A673 (cell line): ENCODE measurements at regions not wholly inside any gene's neighbourhood (a gene's known extent, or its start where the extent isn't known, plus 50 kb on each side); places are given as distances from the start of the nearest gene placed in this dataset.

ENCODE experiments used
- BruUV-seq: library from RNA; stranded (reverse); fragments of 400-500 nt; replicated peaks from 2 replicates; lab custom pipeline; 2021; lab: Mats Ljungman, UMichigan
- CTCF ChIA-PET: fragments of 300-600 bp; sonication (Branson Sonifier 250); formaldehyde crosslinking; loops from one replicate; lab custom pipeline; 2022; ENCODE audit warnings: antibody characterized with exemption; lab: Charles Lee
- POLR2A ChIA-PET: fragments of 300-600 bp; sonication (Branson Sonifier 250); formaldehyde crosslinking; loops from one replicate; lab custom pipeline; 2022; ENCODE audit warnings: antibody characterized with exemption; ENCODE audit not compliant: low non-redundant PET; lab: Charles Lee
- DNase-seq: peaks from one replicate; pipeline ENCODE4 v3.0.0-alpha.2; 2015; ENCODE audit warnings: low spot score
- H3K27ac ChIP-seq: fragments of 200-600 bp; sonication (generic); 2 replicates; pipeline ENCODE4 v1.5.1; 2016; ENCODE audit warnings: mixed run types, low read depth, mild to moderate bottlenecking, mixed read lengths, antibody characterized with exemption, low read length; ENCODE audit not compliant: poor library complexity, severe bottlenecking
- H3K27me3 ChIP-seq: fragments of 200-600 bp; sonication (generic); replicated peaks from 2 replicates; pipeline ENCODE4 v1.6.1; 2017; ENCODE audit warnings: mixed run types, low read depth, mild to moderate bottlenecking, mixed read lengths, antibody characterized with exemption, low read length; ENCODE audit not compliant: insufficient read depth, poor library complexity
- H3K36me3 ChIP-seq: fragments of 200-600 bp; sonication (generic); 2 replicates; pipeline ENCODE4 v1.6.1; 2016; ENCODE audit warnings: mixed run types, mild to moderate bottlenecking, mixed read lengths, antibody characterized with exemption, low read length; ENCODE audit not compliant: insufficient read depth, poor library complexity, severe bottlenecking
- H3K4me1 ChIP-seq: fragments of 200-600 bp; sonication (generic); 2 replicates; pipeline ENCODE4 v1.6.1; 2017; ENCODE audit warnings: mixed run types, mild to moderate bottlenecking, mixed read lengths, antibody characterized with exemption, low read length; ENCODE audit not compliant: insufficient read depth, poor library complexity, severe bottlenecking
- H3K4me3 ChIP-seq: fragments of 200-600 bp; sonication (generic); 2 replicates; pipeline ENCODE4 v1.5.1; 2016; ENCODE audit warnings: low read depth, mixed run types, mild to moderate bottlenecking, mixed read lengths, low read length; ENCODE audit not compliant: poor library complexity, severe bottlenecking
- H3K9me3 ChIP-seq: fragments of 200-600 bp; sonication (generic); 2 replicates; pipeline ENCODE4 v1.6.1; 2016; ENCODE audit warnings: mixed run types, low read depth, mild to moderate bottlenecking, mixed read lengths, antibody characterized with exemption, low read length; ENCODE audit not compliant: poor library complexity, severe bottlenecking
- EZH2 ChIP-seq: fragments of 200-600 bp; sonication (generic); IDR thresholded peaks from 2 replicates; pipeline ENCODE4 v1.6.1; 2017; ENCODE audit warnings: borderline replicate concordance, low read depth, mild to moderate bottlenecking, mixed read lengths, antibody characterized with exemption, low read length; ENCODE audit not compliant: poor library complexity, severe bottlenecking
- intact Hi-C: fragments of 100-400 bp; cut with micrococcal nuclease; formaldehyde crosslinking; loops from one replicate; pipeline ENCODE4 v1.10.0; 2022; ENCODE audit not compliant: unreplicated experiment
- TF ChIP-seq, protein P1 (sequence below): fragments of 300-800, 200-600 bp; sonication (generic); conservative IDR thresholded peaks from 2 replicates; pipeline ENCODE4 v1.5.1; 2017; ENCODE audit warnings: low read depth, mild to moderate bottlenecking, antibody characterized with exemption, low read length, moderate library complexity, mixed read lengths

GRCh38 chr2:164427111-164427510 is 194.2 kb downstream of the GRB14 start:
- BruUV-seq, result no TSS peak
- intact Hi-C loops, result no loop called here
- CTCF ChIA-PET, result no interaction called here
- H3K9me3 ChIP-seq, result no peaks in the 10 kb centered on the region
- TF ChIP-seq EZH2, result no peak
- TF ChIP-seq, protein P1, sequence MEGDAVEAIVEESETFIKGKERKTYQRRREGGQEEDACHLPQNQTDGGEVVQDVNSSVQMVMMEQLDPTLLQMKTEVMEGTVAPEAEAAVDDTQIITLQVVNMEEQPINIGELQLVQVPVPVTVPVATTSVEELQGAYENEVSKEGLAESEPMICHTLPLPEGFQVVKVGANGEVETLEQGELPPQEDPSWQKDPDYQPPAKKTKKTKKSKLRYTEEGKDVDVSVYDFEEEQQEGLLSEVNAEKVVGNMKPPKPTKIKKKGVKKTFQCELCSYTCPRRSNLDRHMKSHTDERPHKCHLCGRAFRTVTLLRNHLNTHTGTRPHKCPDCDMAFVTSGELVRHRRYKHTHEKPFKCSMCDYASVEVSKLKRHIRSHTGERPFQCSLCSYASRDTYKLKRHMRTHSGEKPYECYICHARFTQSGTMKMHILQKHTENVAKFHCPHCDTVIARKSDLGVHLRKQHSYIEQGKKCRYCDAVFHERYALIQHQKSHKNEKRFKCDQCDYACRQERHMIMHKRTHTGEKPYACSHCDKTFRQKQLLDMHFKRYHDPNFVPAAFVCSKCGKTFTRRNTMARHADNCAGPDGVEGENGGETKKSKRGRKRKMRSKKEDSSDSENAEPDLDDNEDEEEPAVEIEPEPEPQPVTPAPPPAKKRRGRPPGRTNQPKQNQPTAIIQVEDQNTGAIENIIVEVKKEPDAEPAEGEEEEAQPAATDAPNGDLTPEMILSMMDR, result no peak
- POLR2A ChIA-PET, result no interaction called here
- no peak overlapping the region for H3K4me3 ChIP-seq
- no peaks in the 10 kb centered on the region for H3K4me1 ChIP-seq
- no peak for DNase-seq
- no peak overlapping the region for H3K27ac ChIP-seq
- peaks cover 66% of the 10 kb centered on the region for H3K27me3 ChIP-seq
- no peaks in the 10 kb centered on the region for H3K36me3 ChIP-seq

DNA sequence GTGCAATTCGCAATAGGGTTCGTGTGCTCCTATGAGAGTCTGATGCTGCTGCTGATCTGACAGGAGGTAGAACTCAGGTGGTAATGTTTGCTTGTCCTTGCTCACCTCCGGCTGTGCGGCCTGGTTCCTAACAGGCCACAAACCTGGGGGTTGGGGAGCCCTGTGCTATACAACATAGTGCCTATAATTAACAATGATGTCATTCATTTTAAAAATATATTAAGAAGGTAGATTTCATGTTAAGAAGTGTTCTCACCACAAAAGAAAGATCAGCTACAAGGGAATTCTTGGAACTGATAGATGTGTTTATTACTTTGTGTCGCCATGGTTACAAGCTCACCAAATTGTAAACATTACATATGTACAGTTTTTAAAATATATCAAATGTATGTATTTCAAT is 200.5 kb downstream of the GRB14 start:
- POLR2A ChIA-PET, result no interaction called here
- no peaks in the 10 kb centered on the region for H3K36me3 ChIP-seq
- H3K27me3 ChIP-seq, result peaks cover 53% of the 10 kb centered on the region
- no peak for TF ChIP-seq EZH2
- TF ChIP-seq, protein P1, result no peak
- no peak for DNase-seq
- no peaks in the 10 kb centered on the region for H3K4me1 ChIP-seq
- CTCF ChIA-PET, result no interaction called here
- no peak overlapping the region for H3K27ac ChIP-seq
- H3K4me3 ChIP-seq, result no peak overlapping the region
- BruUV-seq, result no TSS peak
- intact Hi-C loops, result no loop called here
- no peaks in the 10 kb centered on the region for H3K9me3 ChIP-seq

GRCh38 chr2:164412831-164413230 is 208.5 kb downstream of the GRB14 start:
- no TSS peak for BruUV-seq
- no peaks in the 10 kb centered on the region for H3K4me1 ChIP-seq
- intact Hi-C loops, result no loop called here
- H3K36me3 ChIP-seq, result no peaks in the 10 kb centered on the region
- no peaks in the 10 kb centered on the region for H3K9me3 ChIP-seq
- H3K4me3 ChIP-seq, result no peak overlapping the region
- no peak for DNase-seq
- peaks cover 2% of the 10 kb centered on the region for H3K27me3 ChIP-seq
- no peak overlapping the region for H3K27ac ChIP-seq
- TF ChIP-seq, protein P1, result no peak
- TF ChIP-seq EZH2, result no peak
- POLR2A ChIA-PET, result no interaction called here
- CTCF ChIA-PET, result no interaction called here
